C4-2B (cell line): ENCODE measurements at regions not wholly inside any gene's neighbourhood (a gene's known extent, or its start where the extent isn't known, plus 50 kb on each side); places are given as distances from the start of the nearest gene placed in this dataset.

Experiments used
- ZFX ChIP-seq: fragments of 450-650 bp; IDR thresholded peaks from 2 replicates; pipeline ENCODE4 v1.6.1; 2017
- TF ChIP-seq, protein P1 (sequence below): fragments of 450-650 bp; conservative IDR thresholded peaks from 2 replicates; pipeline ENCODE4 v1.5.1; 2017; ENCODE audit warnings: mild to moderate bottlenecking

DNA sequence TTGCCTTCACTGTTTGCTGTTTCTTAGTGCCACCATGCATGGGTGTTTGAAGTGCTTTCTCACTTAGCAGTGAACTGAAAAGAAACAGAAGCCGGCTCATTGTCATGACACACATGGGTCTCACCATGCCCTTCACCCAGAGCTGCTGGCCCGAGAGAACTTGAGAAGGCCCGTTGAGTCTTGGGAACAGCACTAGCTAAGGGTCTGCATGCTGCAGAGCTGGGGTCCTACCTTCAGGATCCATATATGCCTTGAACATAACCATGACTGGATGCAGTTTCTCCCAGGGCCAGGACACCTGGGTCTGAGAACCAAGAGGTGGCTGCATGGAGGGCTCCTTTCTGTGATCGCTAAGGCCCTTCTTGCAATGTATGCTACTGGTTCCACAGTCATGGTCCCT, 245.5 kb upstream of the HS6ST1 start:
- TF ChIP-seq, protein P1, sequence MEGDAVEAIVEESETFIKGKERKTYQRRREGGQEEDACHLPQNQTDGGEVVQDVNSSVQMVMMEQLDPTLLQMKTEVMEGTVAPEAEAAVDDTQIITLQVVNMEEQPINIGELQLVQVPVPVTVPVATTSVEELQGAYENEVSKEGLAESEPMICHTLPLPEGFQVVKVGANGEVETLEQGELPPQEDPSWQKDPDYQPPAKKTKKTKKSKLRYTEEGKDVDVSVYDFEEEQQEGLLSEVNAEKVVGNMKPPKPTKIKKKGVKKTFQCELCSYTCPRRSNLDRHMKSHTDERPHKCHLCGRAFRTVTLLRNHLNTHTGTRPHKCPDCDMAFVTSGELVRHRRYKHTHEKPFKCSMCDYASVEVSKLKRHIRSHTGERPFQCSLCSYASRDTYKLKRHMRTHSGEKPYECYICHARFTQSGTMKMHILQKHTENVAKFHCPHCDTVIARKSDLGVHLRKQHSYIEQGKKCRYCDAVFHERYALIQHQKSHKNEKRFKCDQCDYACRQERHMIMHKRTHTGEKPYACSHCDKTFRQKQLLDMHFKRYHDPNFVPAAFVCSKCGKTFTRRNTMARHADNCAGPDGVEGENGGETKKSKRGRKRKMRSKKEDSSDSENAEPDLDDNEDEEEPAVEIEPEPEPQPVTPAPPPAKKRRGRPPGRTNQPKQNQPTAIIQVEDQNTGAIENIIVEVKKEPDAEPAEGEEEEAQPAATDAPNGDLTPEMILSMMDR: no peak
- TF ChIP-seq ZFX: no peak
